ENCODE measurements at regions not wholly inside any gene's neighbourhood (a gene's known extent, or its start where the extent isn't known, plus 50 kb on each side); places are given as distances from the start of the nearest gene placed in this dataset.

DNA sequence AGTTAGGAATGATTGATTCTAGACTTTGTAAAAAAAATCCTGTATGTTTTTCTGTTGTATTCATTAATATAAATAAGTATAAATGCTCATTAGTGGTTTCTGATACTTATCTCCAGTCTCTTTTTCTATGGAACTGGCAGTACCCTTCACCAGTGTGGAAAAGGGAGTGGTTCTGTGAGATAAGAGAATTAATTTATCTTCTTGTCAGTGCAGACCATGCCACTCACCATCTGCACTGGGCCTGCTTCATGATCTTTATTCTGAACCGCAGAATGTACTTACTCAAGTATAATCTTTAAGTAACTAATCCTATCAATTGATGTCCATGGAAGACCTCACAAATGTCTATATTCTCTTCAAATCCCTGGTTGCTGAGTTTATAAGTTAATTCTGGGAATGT lies 836.1 kb upstream of the CDH8 start:
- intact Hi-C loops (cut with micrococcal nuclease): no loop called here
- Mint-ChIP-seq H3K27me3 (no peaks in the 10 kb centered on the region), H3K9me3 (no peaks in the 10 kb centered on the region), H3K36me3 (ENCODE audit: low read depth) (no peaks in the 10 kb centered on the region), H3K27ac (no peak overlapping the region), H3K4me1 (ENCODE audit: low read depth) (no peaks in the 10 kb centered on the region), H3K4me3 (no peak overlapping the region)

DNA sequence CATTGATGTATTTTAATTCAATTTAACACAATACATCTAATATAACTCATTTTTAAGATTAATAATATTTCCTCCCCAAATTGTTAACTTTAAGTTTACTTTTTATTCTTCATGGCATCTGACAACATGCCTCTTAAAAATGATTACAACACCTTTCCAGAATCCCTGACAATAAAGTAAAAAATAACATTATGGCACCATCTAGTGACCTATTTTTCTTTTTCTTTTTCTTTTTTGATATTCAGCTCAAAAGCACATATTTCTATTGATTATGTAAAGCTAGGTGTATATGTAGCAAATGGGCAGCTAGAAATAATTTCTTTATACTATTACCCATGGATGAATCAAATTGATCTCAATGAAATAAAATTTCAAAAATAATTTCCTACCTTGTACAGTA lies 834.3 kb upstream of the CDH8 start:
- no peak overlapping the region for H3K4me3 Mint-ChIP-seq
- H3K27ac Mint-ChIP-seq: no peak overlapping the region
- H3K27me3 Mint-ChIP-seq: no peaks in the 10 kb centered on the region
- intact Hi-C loops (cut with micrococcal nuclease): no loop called here
- H3K36me3 Mint-ChIP-seq (ENCODE audit: low read depth): no peaks in the 10 kb centered on the region
- no peaks in the 10 kb centered on the region for H3K4me1 Mint-ChIP-seq (ENCODE audit: low read depth)
- no peaks in the 10 kb centered on the region for H3K9me3 Mint-ChIP-seq

DNA sequence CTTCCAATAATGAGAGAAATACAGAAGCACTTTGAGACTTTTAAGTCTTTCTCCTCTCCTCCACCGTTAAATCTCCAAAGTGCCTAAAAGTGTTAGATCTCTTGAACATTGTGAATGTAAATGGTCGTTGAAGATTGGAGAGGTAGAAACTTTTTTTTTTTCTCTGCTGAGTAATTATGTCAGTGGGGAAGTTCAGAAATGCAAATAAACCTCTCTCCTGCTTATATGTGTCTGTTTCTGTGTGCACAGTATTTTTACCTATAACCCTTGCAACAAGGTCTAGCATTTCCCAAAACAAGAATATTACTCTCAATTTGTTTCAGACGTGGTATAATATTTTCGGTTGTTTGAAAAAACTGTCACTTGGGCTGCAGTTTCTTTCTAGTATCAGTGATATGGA lies 833.6 kb upstream of the CDH8 start:
- Mint-ChIP-seq H3K4me3 (no peak overlapping the region), H3K27me3 (no peaks in the 10 kb centered on the region), H3K27ac (no peak overlapping the region), H3K36me3 (ENCODE audit: low read depth) (no peaks in the 10 kb centered on the region), H3K4me1 (ENCODE audit: low read depth) (no peaks in the 10 kb centered on the region), H3K9me3 (no peaks in the 10 kb centered on the region)
- intact Hi-C loops (cut with micrococcal nuclease): no loop called here

DNA sequence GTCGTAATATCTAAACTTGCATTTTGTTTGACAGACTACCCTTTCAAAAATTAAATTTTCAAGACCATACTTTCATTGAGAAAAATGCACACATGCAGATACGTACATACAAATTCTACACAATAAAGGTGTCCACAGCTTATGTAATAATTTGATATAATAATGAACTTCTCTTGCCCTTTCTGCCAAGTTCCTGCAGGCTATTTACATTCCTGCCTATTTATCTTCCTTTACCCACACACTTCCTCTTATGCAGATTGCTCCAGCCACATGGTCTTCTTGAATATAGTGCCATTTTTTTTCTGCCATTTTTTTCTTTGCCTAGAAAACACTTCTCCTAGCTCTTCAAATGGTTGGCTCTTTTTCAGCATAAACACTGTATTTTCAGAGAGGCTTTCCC lies 826.9 kb upstream of the CDH8 start:
- no peak overlapping the region for H3K27ac Mint-ChIP-seq
- H3K9me3 Mint-ChIP-seq: peaks cover 10% of the 10 kb centered on the region
- H3K27me3 Mint-ChIP-seq: no peaks in the 10 kb centered on the region
- intact Hi-C loops (cut with micrococcal nuclease): no loop called here
- H3K36me3 Mint-ChIP-seq (ENCODE audit: low read depth): no peaks in the 10 kb centered on the region
- no peak overlapping the region for H3K4me3 Mint-ChIP-seq
- no peaks in the 10 kb centered on the region for H3K4me1 Mint-ChIP-seq (ENCODE audit: low read depth)

DNA sequence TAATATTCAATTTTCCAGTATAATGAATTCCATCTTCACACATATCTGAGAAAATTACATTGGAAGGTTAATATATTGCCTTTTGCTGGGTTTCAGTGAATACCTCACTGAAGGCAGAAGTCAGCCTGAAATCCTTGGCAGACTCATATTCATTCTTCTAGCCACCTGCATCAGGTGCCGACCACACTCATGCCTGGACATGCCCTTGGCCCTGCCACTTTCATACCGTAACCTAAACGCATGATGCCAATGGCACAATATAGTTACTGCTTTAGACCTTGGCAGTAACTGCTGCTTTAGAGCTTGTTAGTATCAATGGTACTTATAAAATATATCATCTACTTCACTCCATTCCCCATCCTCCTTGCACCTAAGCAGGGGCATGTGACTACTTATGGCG lies 817.6 kb upstream of the CDH8 start:
- Mint-ChIP-seq H3K27ac (no peak overlapping the region), H3K9me3 (no peaks in the 10 kb centered on the region)
- intact Hi-C loops (cut with micrococcal nuclease): no loop called here

DNA sequence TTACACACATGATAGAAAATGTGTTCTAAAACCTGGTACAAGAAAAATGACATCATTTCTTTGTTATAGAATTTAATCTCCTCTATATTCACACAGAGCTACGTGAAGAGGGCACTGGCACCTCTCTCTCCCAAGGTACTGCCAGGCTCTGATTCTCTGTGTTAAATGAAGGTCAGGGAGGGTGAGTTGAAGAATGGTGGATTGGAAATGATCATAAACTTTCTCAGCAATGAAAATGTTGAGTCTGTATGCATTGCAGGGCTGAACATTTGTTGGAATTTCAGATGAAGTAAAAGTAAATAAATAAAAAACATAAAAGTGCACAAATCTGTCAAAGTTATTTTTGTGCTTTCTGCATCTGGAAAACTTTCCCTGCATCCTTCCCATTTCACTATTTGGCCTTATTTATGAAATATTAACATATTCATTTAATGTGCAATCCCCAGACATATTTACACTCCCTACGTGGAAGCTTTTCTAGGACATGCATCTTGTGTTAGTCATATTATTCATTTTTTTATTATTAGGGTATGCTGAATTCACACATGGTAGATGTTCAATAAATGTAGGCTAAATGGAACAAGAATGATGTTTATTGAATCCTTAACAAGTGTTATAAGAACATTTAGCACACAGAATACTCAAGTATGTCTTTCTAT lies 810.3 kb upstream of the CDH8 start:
- no peak overlapping the region for H3K27ac Mint-ChIP-seq
- no peaks in the 10 kb centered on the region for H3K27me3 Mint-ChIP-seq
- intact Hi-C loops (cut with micrococcal nuclease): no loop called here
- no peak overlapping the region for H3K4me3 Mint-ChIP-seq
- H3K36me3 Mint-ChIP-seq (ENCODE audit: low read depth): no peaks in the 10 kb centered on the region
- H3K4me1 Mint-ChIP-seq (ENCODE audit: low read depth): no peaks in the 10 kb centered on the region
- no peaks in the 10 kb centered on the region for H3K9me3 Mint-ChIP-seq

More for the DNA sequence above, 817.6 kb upstream of the CDH8 start:
- H3K4me3 Mint-ChIP-seq: no peak overlapping the region
- H3K27me3 Mint-ChIP-seq: no peaks in the 10 kb centered on the region
- no peaks in the 10 kb centered on the region for H3K36me3 Mint-ChIP-seq (ENCODE audit: low read depth)
- H3K4me1 Mint-ChIP-seq (ENCODE audit: low read depth): no peaks in the 10 kb centered on the region

DNA sequence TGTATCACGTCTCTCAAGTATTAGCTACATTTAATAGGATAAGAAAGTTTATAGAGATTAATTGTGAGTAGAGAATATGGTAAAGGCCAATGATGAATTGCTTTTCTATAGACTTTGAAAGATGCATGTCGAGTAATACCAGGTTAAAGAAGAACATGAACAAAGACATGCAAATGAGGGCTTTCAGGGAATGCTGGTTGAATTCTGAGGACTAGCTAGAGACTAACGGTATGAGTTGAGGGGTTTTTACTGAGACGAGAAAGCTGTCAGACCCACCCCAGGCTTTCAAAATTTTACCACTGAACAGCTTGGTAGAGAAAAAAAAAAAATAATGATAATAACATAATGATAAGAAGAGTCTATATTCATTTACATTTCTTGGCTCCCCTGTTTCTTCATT lies 796.0 kb upstream of the CDH8 start:
- no peaks in the 10 kb centered on the region for H3K9me3 Mint-ChIP-seq
- H3K36me3 Mint-ChIP-seq (ENCODE audit: low read depth): no peaks in the 10 kb centered on the region
- no peak overlapping the region for H3K4me3 Mint-ChIP-seq
- H3K27ac Mint-ChIP-seq: no peak overlapping the region
- no peaks in the 10 kb centered on the region for H3K27me3 Mint-ChIP-seq
- H3K4me1 Mint-ChIP-seq (ENCODE audit: low read depth): no peaks in the 10 kb centered on the region
- intact Hi-C loops (cut with micrococcal nuclease): no loop called here

DNA sequence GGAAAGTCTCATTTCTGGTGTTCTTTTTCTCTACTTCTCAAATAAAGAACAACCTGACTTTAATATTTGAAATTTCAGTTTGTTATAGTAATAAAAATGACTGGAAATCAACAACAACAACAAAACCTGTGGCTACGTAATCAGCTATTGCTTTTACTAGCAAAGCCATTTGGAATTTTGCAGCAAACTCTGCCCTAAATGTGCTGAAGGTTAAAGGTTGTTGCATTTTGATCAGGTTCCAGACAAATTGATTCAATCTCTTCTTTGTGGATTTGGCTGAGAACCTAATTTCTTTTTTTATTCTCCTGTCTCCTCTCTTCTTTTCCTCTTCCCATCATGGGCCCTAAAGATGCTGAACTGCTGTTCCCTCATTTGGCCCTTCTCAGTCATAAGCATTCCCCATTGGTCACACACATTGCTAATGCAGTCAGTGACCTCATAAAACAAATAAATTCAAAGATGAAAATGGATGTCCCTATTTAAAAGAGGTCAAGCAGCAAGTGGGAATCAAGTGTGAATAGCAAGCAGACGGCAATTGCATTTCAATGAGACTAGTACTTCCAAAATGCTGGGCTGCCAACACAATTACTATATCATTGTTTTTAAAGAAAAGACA lies 795.1 kb upstream of the CDH8 start:
- Mint-ChIP-seq H3K27me3 (no peaks in the 10 kb centered on the region), H3K27ac (no peak overlapping the region), H3K4me3 (no peak overlapping the region), H3K9me3 (no peaks in the 10 kb centered on the region), H3K4me1 (ENCODE audit: low read depth) (no peaks in the 10 kb centered on the region), H3K36me3 (ENCODE audit: low read depth) (no peaks in the 10 kb centered on the region)
- intact Hi-C loops (cut with micrococcal nuclease): no loop called here

DNA sequence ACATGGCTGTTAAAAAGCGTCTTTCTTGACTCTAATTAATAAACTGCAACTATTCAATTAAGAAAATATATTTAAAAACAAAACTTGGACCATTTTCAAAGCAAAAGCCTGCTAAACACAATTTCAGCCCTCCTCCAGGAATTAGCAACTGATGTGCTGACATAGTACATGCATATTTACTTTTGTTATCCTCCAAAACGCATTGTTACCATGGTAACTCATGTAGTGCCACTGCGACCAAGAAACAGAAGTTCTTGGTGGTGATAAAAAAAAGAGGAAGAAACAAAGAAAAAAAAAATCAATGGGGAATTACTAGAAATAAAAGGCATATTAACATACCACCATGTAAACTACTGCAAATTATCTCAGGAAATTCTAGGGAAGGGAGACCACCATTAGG lies 793.4 kb upstream of the CDH8 start:
- intact Hi-C loops (cut with micrococcal nuclease): no loop called here
- Mint-ChIP-seq H3K27me3 (no peaks in the 10 kb centered on the region), H3K4me1 (ENCODE audit: low read depth) (no peaks in the 10 kb centered on the region), H3K4me3 (no peak overlapping the region), H3K9me3 (no peaks in the 10 kb centered on the region), H3K36me3 (ENCODE audit: low read depth) (no peaks in the 10 kb centered on the region), H3K27ac (no peak overlapping the region)

DNA sequence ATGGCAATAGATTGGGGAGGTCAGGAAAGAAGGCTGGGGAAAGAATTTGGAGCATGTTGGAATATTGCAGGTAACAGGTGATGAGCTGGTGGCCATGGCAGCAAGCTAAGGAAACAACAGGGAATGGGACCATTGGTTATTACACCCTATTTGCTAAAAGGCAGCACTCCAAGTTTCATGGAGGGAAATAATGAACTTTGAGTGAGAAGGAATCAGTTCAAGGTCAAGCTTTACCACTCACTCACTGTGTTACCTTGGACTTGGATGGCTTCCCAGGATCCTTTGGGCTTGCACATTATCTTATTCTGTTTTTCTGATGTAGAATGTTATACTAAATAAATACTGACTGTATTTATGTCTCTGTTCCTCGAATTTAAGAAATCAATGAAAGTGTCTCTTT lies 792.8 kb upstream of the CDH8 start:
- Mint-ChIP-seq H3K4me3 (no peak overlapping the region), H3K9me3 (no peaks in the 10 kb centered on the region), H3K4me1 (ENCODE audit: low read depth) (no peaks in the 10 kb centered on the region), H3K27me3 (no peaks in the 10 kb centered on the region), H3K36me3 (ENCODE audit: low read depth) (no peaks in the 10 kb centered on the region), H3K27ac (no peak overlapping the region)
- intact Hi-C loops (cut with micrococcal nuclease): no loop called here

DNA sequence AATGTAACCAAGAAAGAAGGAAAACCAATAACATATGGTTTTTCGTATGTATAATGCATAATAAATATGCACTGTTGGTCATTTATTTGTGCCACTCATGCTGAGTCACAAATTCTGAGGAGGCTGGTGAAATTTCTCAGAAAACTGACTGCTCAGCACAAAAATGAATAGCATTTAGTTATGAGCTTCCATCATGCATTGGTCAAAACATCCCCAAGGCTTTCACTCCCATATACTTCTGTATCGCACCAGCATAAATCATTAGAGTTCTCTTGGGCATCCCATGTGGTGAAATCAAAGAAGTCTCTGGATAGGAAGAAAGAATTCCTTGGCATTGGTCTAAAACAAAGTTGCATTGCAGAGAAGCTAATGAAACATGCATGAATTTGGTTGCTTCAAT lies 785.6 kb upstream of the CDH8 start:
- no peaks in the 10 kb centered on the region for H3K27me3 Mint-ChIP-seq
- H3K36me3 Mint-ChIP-seq (ENCODE audit: low read depth): no peaks in the 10 kb centered on the region
- no peaks in the 10 kb centered on the region for H3K9me3 Mint-ChIP-seq
- intact Hi-C loops (cut with micrococcal nuclease): no loop called here
- no peaks in the 10 kb centered on the region for H3K4me1 Mint-ChIP-seq (ENCODE audit: low read depth)
- H3K4me3 Mint-ChIP-seq: no peak overlapping the region
- H3K27ac Mint-ChIP-seq: no peak overlapping the region

DNA sequence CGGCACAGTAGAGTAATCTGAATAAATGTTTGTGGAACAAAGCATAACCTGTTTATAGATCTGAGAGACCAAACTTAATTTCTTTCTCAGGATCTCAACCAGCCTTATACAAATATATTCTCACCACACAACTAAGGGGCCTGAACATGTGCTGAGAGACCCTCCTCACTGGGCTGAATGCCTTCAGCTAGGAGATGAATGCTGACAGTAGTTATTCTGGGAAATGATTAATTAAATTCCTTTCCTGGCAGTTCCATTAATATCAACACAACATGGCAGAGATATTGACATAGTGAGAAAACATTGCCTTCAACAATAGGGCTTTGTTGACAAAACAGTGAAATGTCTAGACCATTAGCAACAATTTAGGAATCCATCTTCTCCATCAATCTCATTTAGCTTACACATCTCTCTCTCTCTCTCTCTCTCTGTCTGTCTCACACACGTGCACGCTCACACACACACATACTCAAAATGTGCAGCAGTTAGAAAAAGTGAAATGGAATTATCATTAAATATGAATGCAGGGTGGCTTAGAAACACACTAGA lies 780.8 kb upstream of the CDH8 start:
- H3K4me3 Mint-ChIP-seq: no peak overlapping the region

DNA sequence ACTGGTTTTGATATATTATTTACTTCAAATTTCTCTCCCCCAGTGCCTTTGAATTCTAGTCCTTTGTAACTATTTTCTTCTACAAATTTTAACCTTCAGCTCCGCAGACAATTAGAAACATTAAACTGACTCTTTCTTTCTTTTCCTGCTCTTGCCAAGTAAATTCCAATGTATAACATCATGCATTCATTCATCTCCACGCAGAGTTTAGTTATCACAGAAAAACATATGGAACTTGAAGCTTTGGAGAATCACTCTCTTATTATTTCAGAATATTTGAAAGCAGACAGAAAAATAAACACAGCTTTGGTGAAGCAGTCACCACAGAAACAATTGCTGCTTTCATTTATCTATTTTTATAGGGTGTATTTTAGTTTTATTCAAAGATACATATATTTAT lies 778.7 kb upstream of the CDH8 start:
- no peaks in the 10 kb centered on the region for H3K36me3 Mint-ChIP-seq (ENCODE audit: low read depth)
- intact Hi-C loops (cut with micrococcal nuclease): no loop called here
- H3K27ac Mint-ChIP-seq: no peak overlapping the region
- no peak overlapping the region for H3K4me3 Mint-ChIP-seq
- no peaks in the 10 kb centered on the region for H3K4me1 Mint-ChIP-seq (ENCODE audit: low read depth)
- H3K9me3 Mint-ChIP-seq: peaks cover 7% of the 10 kb centered on the region
- H3K27me3 Mint-ChIP-seq: no peaks in the 10 kb centered on the region

More for the DNA sequence above, 780.8 kb upstream of the CDH8 start:
- Mint-ChIP-seq H3K27me3 (no peaks in the 10 kb centered on the region), H3K9me3 (no peaks in the 10 kb centered on the region), H3K4me1 (ENCODE audit: low read depth) (no peaks in the 10 kb centered on the region), H3K36me3 (ENCODE audit: low read depth) (no peaks in the 10 kb centered on the region), H3K27ac (no peak overlapping the region)
- intact Hi-C loops (cut with micrococcal nuclease): no loop called here

DNA sequence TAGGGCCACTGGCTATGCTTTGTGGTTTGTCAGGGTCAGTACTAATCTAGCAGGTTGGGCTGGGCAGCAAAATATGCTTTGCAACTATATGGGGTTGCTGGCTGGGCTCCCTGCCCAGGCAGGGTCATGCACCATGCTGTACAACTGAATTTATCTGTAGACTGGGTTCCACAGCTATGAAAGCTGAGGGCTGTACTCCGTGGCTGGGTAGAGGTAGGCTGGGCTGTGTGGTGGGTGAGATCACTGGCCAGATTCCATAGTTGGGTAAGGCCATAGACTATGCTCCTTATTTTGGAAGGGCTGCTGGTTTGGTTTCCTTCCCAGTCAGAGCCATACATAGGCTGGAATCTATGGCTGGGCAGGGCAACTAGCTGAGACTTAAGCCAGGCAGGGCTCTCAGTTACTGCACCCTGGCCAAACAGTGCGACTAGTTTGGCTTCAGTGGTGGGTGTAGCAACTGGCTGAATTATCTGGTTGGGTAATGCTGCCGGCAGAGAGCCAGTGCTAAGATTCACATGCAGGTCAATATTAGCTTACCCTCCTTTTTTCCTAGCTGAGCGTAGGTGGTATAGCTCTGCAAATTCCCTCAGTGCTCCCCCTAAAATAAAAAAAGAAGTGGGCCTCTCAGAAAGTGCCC lies 769.1 kb upstream of the CDH8 start:
- H3K36me3 Mint-ChIP-seq (ENCODE audit: low read depth): no peaks in the 10 kb centered on the region
- H3K9me3 Mint-ChIP-seq: peaks cover 12% of the 10 kb centered on the region
- H3K4me1 Mint-ChIP-seq (ENCODE audit: low read depth): no peaks in the 10 kb centered on the region
- no peaks in the 10 kb centered on the region for H3K27me3 Mint-ChIP-seq
- intact Hi-C loops (cut with micrococcal nuclease): no loop called here
- H3K4me3 Mint-ChIP-seq: no peak overlapping the region
- no peak overlapping the region for H3K27ac Mint-ChIP-seq
